ENCODE measurements at regions not wholly inside any gene's neighbourhood (a gene's known extent, or its start where the extent isn't known, plus 50 kb on each side); places are given as distances from the start of the nearest gene placed in this dataset.
A peak's percentile ranks its signal among the peaks of the same experiment; 100 is the strongest.
"Not testable (repeated sequence)": the region's sequence is repeated elsewhere in the genome, so short reads cannot be mapped to it uniquely, and the experiment has no call there.

DNA sequence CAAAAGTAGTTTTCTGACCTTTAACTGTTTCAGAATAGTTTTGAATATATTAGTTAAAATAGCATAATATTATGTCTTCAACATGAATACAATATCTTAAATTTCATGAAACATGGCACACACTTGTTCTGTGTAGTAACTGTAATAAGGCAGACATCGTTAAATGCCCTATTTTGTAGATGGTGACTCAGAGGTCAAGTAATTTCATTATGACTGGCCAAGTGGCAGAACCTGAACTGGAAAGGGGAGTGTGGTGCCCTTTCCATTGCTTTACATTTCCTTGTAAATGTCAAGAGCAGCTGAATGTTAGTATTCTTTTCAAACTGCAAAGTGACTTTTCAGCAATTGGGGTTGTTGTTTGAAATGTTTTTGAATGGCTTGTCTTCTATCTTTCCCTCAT is 201.2 kb upstream of the CDKN2B start:
- no peak for DNase-seq
- peaks cover 41% of the 10 kb centered on the region for H3K4me1 Mint-ChIP-seq (ENCODE audit: low read depth)
- no peak overlapping the region for H3K4me3 Mint-ChIP-seq
- H3K36me3 Mint-ChIP-seq (ENCODE audit: insufficient read depth), result no peaks in the 10 kb centered on the region
- H3K27me3 Mint-ChIP-seq (ENCODE audit: low read depth), result peaks cover 2% of the 10 kb centered on the region
- no peaks in the 10 kb centered on the region for H3K9me3 Mint-ChIP-seq
- ATAC-seq, result no peak

GRCh38 chr9:22210936-22211335 is 201.8 kb upstream of the CDKN2B start:
- H3K4me1 Mint-ChIP-seq (ENCODE audit: low read depth), result peaks cover 41% of the 10 kb centered on the region
- no peak for DNase-seq
- H3K9me3 Mint-ChIP-seq, result no peaks in the 10 kb centered on the region

GRCh38 chr9:22211588-22212360 is 202.7 kb upstream of the CDKN2B start:
- Mint-ChIP-seq H3K4me3 (no peak overlapping the region), H3K4me1 (ENCODE audit: low read depth) (peaks cover 41% of the 10 kb centered on the region), H3K36me3 (ENCODE audit: insufficient read depth) (no peaks in the 10 kb centered on the region), H3K27me3 (ENCODE audit: low read depth) (peaks cover 2% of the 10 kb centered on the region), H3K9me3 (no peaks in the 10 kb centered on the region)
- DNase-seq (no peak), ATAC-seq (no peak)

More at GRCh38 chr9:22210936-22211335, 201.8 kb upstream of the CDKN2B start:
- no peaks in the 10 kb centered on the region for H3K36me3 Mint-ChIP-seq (ENCODE audit: insufficient read depth)
- H3K4me3 Mint-ChIP-seq, result no peak overlapping the region
- H3K27me3 Mint-ChIP-seq (ENCODE audit: low read depth), result peaks cover 2% of the 10 kb centered on the region
- ATAC-seq, result no peak

DNA sequence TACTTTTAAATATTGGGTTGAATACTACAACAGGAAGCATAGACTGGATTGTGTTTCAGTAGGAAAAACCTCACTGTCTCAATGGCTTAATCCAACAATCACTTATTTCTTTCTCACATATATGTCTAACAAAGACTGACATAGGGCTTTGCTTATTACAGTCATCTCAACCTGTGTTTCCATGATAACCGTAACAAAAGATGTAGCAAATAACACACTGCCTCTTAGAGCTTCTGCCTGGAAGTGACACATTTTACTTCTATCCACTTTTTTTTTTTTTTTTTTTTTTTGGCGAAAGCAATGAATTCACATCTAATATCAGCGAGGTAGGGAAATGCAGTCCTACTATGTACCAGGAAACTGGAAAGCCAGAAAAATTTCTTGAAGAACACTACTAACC is 204.9 kb upstream of the CDKN2B start:
- peaks cover 29% of the 10 kb centered on the region for H3K4me1 Mint-ChIP-seq (ENCODE audit: low read depth)
- ATAC-seq (no peak), DNase-seq (no peak)
- H3K27me3 Mint-ChIP-seq (ENCODE audit: low read depth), result peaks cover 2% of the 10 kb centered on the region
- H3K9me3 Mint-ChIP-seq, result no peaks in the 10 kb centered on the region
- no peak overlapping the region for H3K4me3 Mint-ChIP-seq
- no peaks in the 10 kb centered on the region for H3K36me3 Mint-ChIP-seq (ENCODE audit: insufficient read depth)

GRCh38 chr9:22214497-22215031 is 205.5 kb upstream of the CDKN2B start:
- Mint-ChIP-seq H3K9me3 (no peaks in the 10 kb centered on the region), H3K4me3 (no peak overlapping the region), H3K27me3 (ENCODE audit: low read depth) (peaks cover 2% of the 10 kb centered on the region), H3K36me3 (ENCODE audit: insufficient read depth) (no peaks in the 10 kb centered on the region), H3K4me1 (ENCODE audit: low read depth) (peaks cover 24% of the 10 kb centered on the region)
- no peak for DNase-seq
- peak; percentile 71 to 75 for ATAC-seq

DNA sequence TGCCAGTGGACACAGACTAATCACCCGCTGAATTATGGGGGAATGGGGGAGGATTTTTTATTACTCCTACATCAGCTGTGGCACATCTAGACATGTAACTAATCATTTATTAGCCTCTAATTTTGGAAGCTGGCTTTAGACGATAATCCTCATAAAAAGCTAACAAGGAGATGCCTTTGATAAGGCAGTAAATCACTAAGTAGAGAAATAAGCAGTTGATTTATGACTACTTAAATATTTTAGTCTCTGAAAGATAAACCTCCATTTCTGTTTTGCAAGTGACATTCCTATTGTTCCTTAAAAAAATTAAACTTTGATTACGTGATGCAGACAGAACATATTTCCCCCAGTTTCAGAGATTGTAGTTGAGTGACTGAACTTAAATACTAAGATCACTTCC is 206.4 kb upstream of the CDKN2B start:
- peaks cover 4% of the 10 kb centered on the region for H3K27me3 Mint-ChIP-seq (ENCODE audit: low read depth)
- no peak for ATAC-seq
- peaks cover 19% of the 10 kb centered on the region for H3K4me1 Mint-ChIP-seq (ENCODE audit: low read depth)
- H3K9me3 Mint-ChIP-seq, result no peaks in the 10 kb centered on the region
- H3K36me3 Mint-ChIP-seq (ENCODE audit: insufficient read depth), result no peaks in the 10 kb centered on the region
- DNase-seq, result no peak
- no peak overlapping the region for H3K4me3 Mint-ChIP-seq

GRCh38 chr9:22216730-22217172 is 207.6 kb upstream of the CDKN2B start:
- Mint-ChIP-seq H3K4me3 (no peak overlapping the region), H3K4me1 (ENCODE audit: low read depth) (peaks cover 10% of the 10 kb centered on the region), H3K27me3 (ENCODE audit: low read depth) (peaks cover 4% of the 10 kb centered on the region), H3K9me3 (no peaks in the 10 kb centered on the region), H3K36me3 (ENCODE audit: insufficient read depth) (no peaks in the 10 kb centered on the region)
- DNase-seq (no peak), ATAC-seq (no peak)

DNA sequence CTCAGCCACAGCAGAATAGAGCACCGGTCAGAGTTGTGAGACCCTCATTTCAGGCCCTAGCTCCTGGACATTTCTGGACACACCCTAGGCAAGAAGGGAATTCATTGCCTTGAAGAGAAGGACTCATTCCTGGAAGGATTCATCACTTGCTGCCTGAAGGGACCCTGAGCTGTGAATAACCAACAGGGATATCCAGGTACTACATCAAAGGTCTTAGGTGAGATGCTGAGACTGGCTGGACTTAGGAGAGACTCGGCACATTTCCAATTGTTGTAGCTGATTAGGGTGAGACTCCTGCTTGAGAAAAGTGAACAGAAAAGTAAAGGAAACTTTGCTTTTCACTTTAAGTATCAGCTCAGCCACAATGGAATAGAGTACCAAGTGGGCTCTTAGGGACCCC is 208.1 kb upstream of the CDKN2B start:
- ATAC-seq (no peak), DNase-seq (no peak)
- Mint-ChIP-seq H3K4me3 (no peak overlapping the region), H3K4me1 (ENCODE audit: low read depth) (peaks cover 10% of the 10 kb centered on the region), H3K9me3 (no peaks in the 10 kb centered on the region), H3K27me3 (ENCODE audit: low read depth) (peaks cover 4% of the 10 kb centered on the region), H3K36me3 (ENCODE audit: insufficient read depth) (no peaks in the 10 kb centered on the region)

DNA sequence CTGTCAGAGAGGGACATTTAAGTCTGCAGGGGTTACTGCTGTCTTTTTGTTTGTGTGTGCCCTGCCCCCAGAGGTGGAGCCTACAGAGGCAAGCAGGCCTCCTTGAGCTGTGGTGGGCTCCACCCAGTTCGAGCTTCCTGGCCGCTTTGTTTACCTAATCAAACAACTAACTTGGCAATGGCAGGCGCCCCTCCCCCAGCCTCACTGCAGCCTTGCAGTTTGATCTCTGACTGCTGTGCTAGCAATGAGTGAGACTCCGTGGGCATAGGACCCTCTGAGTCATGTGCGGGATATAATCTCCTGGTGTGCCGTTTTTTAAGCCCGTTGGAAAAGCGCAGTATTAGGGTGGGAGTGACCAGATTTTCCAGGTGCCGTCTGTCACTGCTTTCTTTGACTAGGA is 216.8 kb upstream of the CDKN2B start:
- not testable (repeated sequence) for H3K36me3 Mint-ChIP-seq (ENCODE audit: insufficient read depth); H3K4me3 Mint-ChIP-seq; H3K9me3 Mint-ChIP-seq; ATAC-seq; H3K4me1 Mint-ChIP-seq (ENCODE audit: low read depth); DNase-seq; H3K27me3 Mint-ChIP-seq (ENCODE audit: low read depth)

- peaks cover 7% of the 10 kb centered on the region for H3K27me3 Mint-ChIP-seq (ENCODE audit: low read depth)
- H3K4me1 Mint-ChIP-seq (ENCODE audit: low read depth), result no peaks in the 10 kb centered on the region
- H3K9me3 Mint-ChIP-seq, result peaks cover 6% of the 10 kb centered on the region
- H3K4me3 Mint-ChIP-seq, result no peak overlapping the region
- ATAC-seq (no peak), DNase-seq (no peak)
- H3K36me3 Mint-ChIP-seq (ENCODE audit: insufficient read depth), result no peaks in the 10 kb centered on the region
Observed at GRCh38 chr9:22227986-22228385, 218.6 kb upstream of the DMRTA1 start.

DNA sequence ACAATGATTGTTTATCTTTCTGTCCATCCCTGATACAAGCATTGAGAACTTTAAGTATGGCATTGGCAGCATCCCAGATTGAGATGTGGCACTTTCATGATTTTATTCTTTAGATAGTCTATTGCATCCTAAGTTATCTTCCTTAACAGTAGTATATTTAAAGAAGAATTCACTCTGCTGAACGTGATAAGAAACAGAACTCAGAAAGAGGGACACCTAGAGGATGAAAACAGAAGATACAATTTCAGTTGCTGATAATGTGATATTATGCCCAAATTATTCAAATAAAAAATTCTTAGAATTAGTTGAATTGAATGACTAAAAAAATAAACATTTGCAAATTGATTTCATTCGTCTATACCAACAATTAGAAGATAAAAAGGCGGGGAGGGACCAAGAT is 218.1 kb upstream of the DMRTA1 start:
- Mint-ChIP-seq H3K36me3 (ENCODE audit: insufficient read depth) (no peaks in the 10 kb centered on the region), H3K27me3 (ENCODE audit: low read depth) (peaks cover 7% of the 10 kb centered on the region), H3K4me3 (no peak overlapping the region), H3K9me3 (peaks cover 6% of the 10 kb centered on the region), H3K4me1 (ENCODE audit: low read depth) (no peaks in the 10 kb centered on the region)
- ATAC-seq (no peak), DNase-seq (no peak)

- Mint-ChIP-seq H3K4me3 (no peak overlapping the region), H3K4me1 (ENCODE audit: low read depth) (no peaks in the 10 kb centered on the region), H3K27me3 (ENCODE audit: low read depth) (peaks cover 7% of the 10 kb centered on the region), H3K9me3 (peaks cover 6% of the 10 kb centered on the region), H3K36me3 (ENCODE audit: insufficient read depth) (no peaks in the 10 kb centered on the region)
- ATAC-seq (no peak), DNase-seq (no peak)
Observed at GRCh38 chr9:22229069-22229468, 217.6 kb upstream of the DMRTA1 start.

- H3K27me3 Mint-ChIP-seq (ENCODE audit: low read depth); H3K9me3 Mint-ChIP-seq; H3K4me3 Mint-ChIP-seq; ATAC-seq; H3K36me3 Mint-ChIP-seq (ENCODE audit: insufficient read depth); H3K4me1 Mint-ChIP-seq (ENCODE audit: low read depth); DNase-seq: not testable (repeated sequence)
Observed at GRCh38 chr9:22231309-22231708, 215.3 kb upstream of the DMRTA1 start.

- DNase-seq (no peak), ATAC-seq (no peak)
- Mint-ChIP-seq H3K27me3 (ENCODE audit: low read depth) (peaks cover 7% of the 10 kb centered on the region), H3K9me3 (peaks cover 6% of the 10 kb centered on the region), H3K4me1 (ENCODE audit: low read depth) (peaks cover 11% of the 10 kb centered on the region), H3K36me3 (ENCODE audit: insufficient read depth) (no peaks in the 10 kb centered on the region), H3K4me3 (no peak overlapping the region)
Observed at GRCh38 chr9:22232971-22233370, 213.7 kb upstream of the DMRTA1 start.
